ENCODE measurements at regions not wholly inside any gene's neighbourhood (a gene's known extent, or its start where the extent isn't known, plus 50 kb on each side); places are given as distances from the start of the nearest gene placed in this dataset.

- no peaks in the 10 kb centered on the region for H3K27me3 Mint-ChIP-seq (ENCODE audit: low read depth)
- H2AK5ac ChIP-seq (ENCODE audit: insufficient read length, low read length) = peak overlapping the region; percentile 33
- no peak overlapping the region for H2BK120ac ChIP-seq (ENCODE audit: low read depth, low read length, poor library complexity, severe bottlenecking)
- no peak overlapping the region for H3K14ac ChIP-seq (ENCODE audit: insufficient read depth, low read length)
- H3K23me2 ChIP-seq (ENCODE audit: insufficient read length, low read depth, low read length, poor library complexity, severe bottlenecking) = no peaks in the 10 kb centered on the region
- no peak overlapping the region for H3K23ac ChIP-seq (ENCODE audit: insufficient read length, low read depth, low read length)
- no peak overlapping the region for H4K91ac ChIP-seq (ENCODE audit: insufficient read length, low read depth, low read length)
- H3K4ac ChIP-seq (ENCODE audit: low read depth, low read length) = no peak overlapping the region
- no peaks in the 10 kb centered on the region for H3K79me2 ChIP-seq (ENCODE audit: insufficient read depth, low read length)
- no peak overlapping the region for H4K8ac ChIP-seq (replicated peaks; ENCODE audit: insufficient read length, low read depth, low read length)
- no CpG with 5 or more reads among the region's 5 CpGs for WGBS (ENCODE audit: extremely low coverage, insufficient read length, low lambda C conversion rate)
- H3K18ac ChIP-seq (ENCODE audit: insufficient read length, low read depth, low read length) = peak overlapping the region; percentile 51
- H3K36me3 Mint-ChIP-seq (ENCODE audit: insufficient read depth in 1 of 3, low read depth in 3 of 3) = peaks cover 9 to 20% (median 13%) of the 10 kb centered on the region in 3 experiments
- H2BK20ac ChIP-seq (ENCODE audit: low read depth, low read length, poor library complexity, severe bottlenecking) = no peak overlapping the region
- H3K79me1 ChIP-seq (ENCODE audit: insufficient read depth, low read depth, low read length, poor library complexity, severe bottlenecking) = no peaks in the 10 kb centered on the region
- H3K9ac ChIP-seq (ENCODE audit: extremely low read depth, insufficient read length, low read length) = no peak overlapping the region
- H3K9me3 ChIP-seq (ENCODE audit: control insufficient read depth, low read depth, low read length) = no peaks in the 10 kb centered on the region
- H3K27me3 ChIP-seq (ENCODE audit: insufficient read depth, low read length) = no peaks in the 10 kb centered on the region
- H3K27ac ChIP-seq (ENCODE audit: insufficient read length, low read depth, low read length) = peak overlapping the region; percentile 67
- no peaks in the 10 kb centered on the region for H4K20me1 ChIP-seq (ENCODE audit: control insufficient read depth, insufficient read depth, insufficient read length)
- no peak overlapping the region for H3K4me2 ChIP-seq (ENCODE audit: insufficient read depth, insufficient read length, low read length)
- H3K27ac Mint-ChIP-seq = peak overlapping the region in 2 of 3 experiments; percentile 93; a peak in 4 of 7 replicates
- H4K5ac ChIP-seq (ENCODE audit: insufficient read length, low read depth, low read length) = no peak overlapping the region
- H2BK5ac ChIP-seq (ENCODE audit: insufficient read length, low read length) = no peak overlapping the region
- H2BK12ac ChIP-seq (ENCODE audit: insufficient read length, low read depth, low read length) = peak overlapping the region; percentile 94
- H2AFZ ChIP-seq (ENCODE audit: low read length) = no peak overlapping the region
- H3K9me3 Mint-ChIP-seq = peaks cover 68 to 80% of the 10 kb centered on the region in 2 experiments
- H3K4me1 Mint-ChIP-seq = peaks cover 12 to 16% of the 10 kb centered on the region in 2 experiments
- no peak overlapping the region for H3K4me3 Mint-ChIP-seq
- peaks cover 4% of the 10 kb centered on the region; the same call in 1 of the 2 replicates for H3K4me1 ChIP-seq (ENCODE audit: insufficient read depth, low read length)
- peak overlapping the region; percentile 16 for H3K56ac ChIP-seq (ENCODE audit: insufficient read length, low read depth, low read length)
- H2BK15ac ChIP-seq (ENCODE audit: low read depth, low read length) = no peak overlapping the region
- H3T11ph ChIP-seq (ENCODE audit: low read length) = no peak overlapping the region
- DNase-seq = peak; percentile 28
- TF ChIP-seq CTCF (conservative IDR thresholded peaks at IDR 0.05) = no peak
Observed at GRCh38 chrX:14351611-14352303, 177.6 kb upstream of the GLRA2 start.
